MM.1S (cell line): ENCODE measurements at regions not wholly inside any gene's neighbourhood (a gene's known extent, or its start where the extent isn't known, plus 50 kb on each side); places are given as distances from the start of the nearest gene placed in this dataset.

Experiments used
- EZH2 ChIP-seq: fragments of 300-600 bp; sonication (generic); optimal IDR thresholded peaks from 2 replicates; pipeline ENCODE3; 2017; ENCODE audit warnings: low read depth, mild to moderate bottlenecking, antibody characterized with exemption, low read length, mixed read lengths
- EZH2phosphoT487 ChIP-seq: fragments of 300-600 bp; sonication (generic); IDR thresholded peaks from 2 replicates; pipeline ENCODE4 v1.6.1; 2018; ENCODE audit warnings: antibody characterized with exemption, low read length
- TF ChIP-seq, protein P1 (sequence below): fragments of 300-600 bp; sonication (generic); IDR thresholded peaks from 2 replicates; pipeline ENCODE4 v1.5.1; 2016; ENCODE audit warnings: antibody characterized with exemption, low read length, mixed read lengths

DNA sequence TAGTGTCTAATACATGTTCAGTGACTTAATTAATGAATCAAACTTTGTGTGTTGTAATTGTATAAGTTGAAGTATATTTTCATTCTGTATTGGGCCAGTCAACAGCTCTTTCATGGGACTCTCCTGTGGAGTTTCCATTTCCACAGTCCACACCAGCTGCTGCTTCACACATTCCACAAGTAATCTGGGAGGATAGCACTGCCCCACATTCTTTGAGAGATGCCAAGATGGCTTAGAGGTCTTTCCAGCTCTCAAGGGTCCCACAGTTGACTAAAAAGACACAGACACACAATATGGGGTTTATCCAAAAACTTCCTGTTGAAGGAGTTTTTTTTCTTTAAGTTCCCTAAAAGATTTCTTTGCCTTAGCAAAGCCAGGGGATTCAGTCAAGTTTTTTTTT, 408.3 kb downstream of the AACS start:
- TF ChIP-seq, protein P1, sequence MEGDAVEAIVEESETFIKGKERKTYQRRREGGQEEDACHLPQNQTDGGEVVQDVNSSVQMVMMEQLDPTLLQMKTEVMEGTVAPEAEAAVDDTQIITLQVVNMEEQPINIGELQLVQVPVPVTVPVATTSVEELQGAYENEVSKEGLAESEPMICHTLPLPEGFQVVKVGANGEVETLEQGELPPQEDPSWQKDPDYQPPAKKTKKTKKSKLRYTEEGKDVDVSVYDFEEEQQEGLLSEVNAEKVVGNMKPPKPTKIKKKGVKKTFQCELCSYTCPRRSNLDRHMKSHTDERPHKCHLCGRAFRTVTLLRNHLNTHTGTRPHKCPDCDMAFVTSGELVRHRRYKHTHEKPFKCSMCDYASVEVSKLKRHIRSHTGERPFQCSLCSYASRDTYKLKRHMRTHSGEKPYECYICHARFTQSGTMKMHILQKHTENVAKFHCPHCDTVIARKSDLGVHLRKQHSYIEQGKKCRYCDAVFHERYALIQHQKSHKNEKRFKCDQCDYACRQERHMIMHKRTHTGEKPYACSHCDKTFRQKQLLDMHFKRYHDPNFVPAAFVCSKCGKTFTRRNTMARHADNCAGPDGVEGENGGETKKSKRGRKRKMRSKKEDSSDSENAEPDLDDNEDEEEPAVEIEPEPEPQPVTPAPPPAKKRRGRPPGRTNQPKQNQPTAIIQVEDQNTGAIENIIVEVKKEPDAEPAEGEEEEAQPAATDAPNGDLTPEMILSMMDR = no peak
- TF ChIP-seq EZH2 = no peak
- TF ChIP-seq EZH2phosphoT487 = no peak
